GM23338 (cell line): ENCODE measurements at regions not wholly inside any gene's neighbourhood (a gene's known extent, or its start where the extent isn't known, plus 50 kb on each side); places are given as distances from the start of the nearest gene placed in this dataset.

Experiments
- CREB1 ChIP-seq: fragments of 250-450 bp; sonication (Bioruptor Pico); IDR thresholded peaks from 2 replicates; pipeline ENCODE4 v1.5.0; 2020; ENCODE audit warnings: low read depth, mild to moderate bottlenecking, moderate library complexity
- ETS1 ChIP-seq: IDR thresholded peaks from 2 replicates; pipeline ENCODE4 v1.6.1; 2016; ENCODE audit warnings: antibody characterized with exemption
- EZH2 ChIP-seq: fragments of 200-600 bp; sonication (generic); IDR thresholded peaks from one replicate; pipeline ENCODE4 v1.8.0; 2017; ENCODE audit warnings: antibody characterized with exemption, mild to moderate bottlenecking, low read depth; ENCODE audit not compliant: unreplicated experiment
- EZH2phosphoT487 ChIP-seq: fragments of 200-600 bp; sonication (generic); IDR thresholded peaks from one replicate; pipeline ENCODE4 v1.8.1; 2018; ENCODE audit warnings: antibody characterized with exemption; ENCODE audit not compliant: unreplicated experiment
- JUNB ChIP-seq: IDR thresholded peaks from one replicate; pipeline ENCODE4 v1.6.1; 2016; ENCODE audit warnings: antibody characterized with exemption; ENCODE audit not compliant: unreplicated experiment
- POLR2AphosphoS5 ChIP-seq: IDR thresholded peaks from 2 replicates; pipeline ENCODE4 v1.6.1; 2016; ENCODE audit warnings: antibody characterized with exemption, low read depth
- STAT1 ChIP-seq: IDR thresholded peaks from one replicate; pipeline ENCODE4 v1.6.1; 2016; ENCODE audit warnings: antibody characterized with exemption; ENCODE audit not compliant: unreplicated experiment
- ZNF114 ChIP-seq: fragments of 250-450 bp; sonication (Bioruptor Pico); IDR thresholded peaks from 2 replicates; pipeline ENCODE4 v1.5.0; 2020; ENCODE audit warnings: mild to moderate bottlenecking, moderate library complexity
- ZNF331 ChIP-seq: fragments of 250-450 bp; sonication (Bioruptor Pico); IDR thresholded peaks from 2 replicates; pipeline ENCODE4 v1.5.0; 2020; ENCODE audit warnings: low read depth, mild to moderate bottlenecking, moderate library complexity
- TF ChIP-seq, protein P1 (sequence below), 2 experiments: fragments of 200-600 bp in 1 of 2; sonication (generic) in 1 of 2; conservative IDR thresholded peaks; 2 replicates each; pipeline versions ENCODE4 v1.5.1 to v1.6.1; 2016 to 2017; ENCODE audit warnings: antibody characterized with exemption in 2 of 2, low read depth in 2 of 2, mild to moderate bottlenecking in 2 of 2, moderate library complexity in 1 of 2
- TF ChIP-seq, protein P2 (sequence below): IDR thresholded peaks from one replicate; pipeline ENCODE4 v1.6.1; 2018; ENCODE audit warnings: antibody characterized with exemption; ENCODE audit not compliant: unreplicated experiment

DNA sequence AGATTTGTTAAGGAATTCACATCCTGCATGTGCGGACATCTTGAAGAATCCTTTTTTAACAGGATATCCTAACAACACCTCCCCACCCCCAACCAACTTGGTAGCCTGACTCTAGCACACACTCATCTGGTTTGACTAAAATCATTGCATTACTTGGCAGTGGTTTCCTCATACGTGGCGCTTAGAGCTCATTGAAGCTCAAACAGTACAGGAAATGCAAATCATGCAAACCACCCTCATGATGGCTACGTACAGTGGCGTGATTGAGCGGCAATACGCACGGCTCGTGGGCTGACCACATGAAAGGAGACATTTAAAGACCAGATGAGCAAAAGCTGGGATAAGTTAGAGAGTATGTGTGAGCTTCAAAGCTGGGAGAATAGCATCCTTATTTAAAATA lies 336.2 kb downstream of the ZEB2 start:
- TF ChIP-seq POLR2AphosphoS5 (no peak), CREB1 (no peak), ZNF114 (CRISPR knock-in tag) (no peak), EZH2 (no peak), EZH2phosphoT487 (no peak), ETS1 (no peak), ZNF331 (CRISPR knock-in tag) (no peak), STAT1 (no peak), JUNB (no peak)
- TF ChIP-seq, protein P1, sequence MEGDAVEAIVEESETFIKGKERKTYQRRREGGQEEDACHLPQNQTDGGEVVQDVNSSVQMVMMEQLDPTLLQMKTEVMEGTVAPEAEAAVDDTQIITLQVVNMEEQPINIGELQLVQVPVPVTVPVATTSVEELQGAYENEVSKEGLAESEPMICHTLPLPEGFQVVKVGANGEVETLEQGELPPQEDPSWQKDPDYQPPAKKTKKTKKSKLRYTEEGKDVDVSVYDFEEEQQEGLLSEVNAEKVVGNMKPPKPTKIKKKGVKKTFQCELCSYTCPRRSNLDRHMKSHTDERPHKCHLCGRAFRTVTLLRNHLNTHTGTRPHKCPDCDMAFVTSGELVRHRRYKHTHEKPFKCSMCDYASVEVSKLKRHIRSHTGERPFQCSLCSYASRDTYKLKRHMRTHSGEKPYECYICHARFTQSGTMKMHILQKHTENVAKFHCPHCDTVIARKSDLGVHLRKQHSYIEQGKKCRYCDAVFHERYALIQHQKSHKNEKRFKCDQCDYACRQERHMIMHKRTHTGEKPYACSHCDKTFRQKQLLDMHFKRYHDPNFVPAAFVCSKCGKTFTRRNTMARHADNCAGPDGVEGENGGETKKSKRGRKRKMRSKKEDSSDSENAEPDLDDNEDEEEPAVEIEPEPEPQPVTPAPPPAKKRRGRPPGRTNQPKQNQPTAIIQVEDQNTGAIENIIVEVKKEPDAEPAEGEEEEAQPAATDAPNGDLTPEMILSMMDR (conservative IDR thresholded peaks at IDR 0.05; ENCODE audit: low read depth in 2 of 2): no peak
- TF ChIP-seq, protein P2, sequence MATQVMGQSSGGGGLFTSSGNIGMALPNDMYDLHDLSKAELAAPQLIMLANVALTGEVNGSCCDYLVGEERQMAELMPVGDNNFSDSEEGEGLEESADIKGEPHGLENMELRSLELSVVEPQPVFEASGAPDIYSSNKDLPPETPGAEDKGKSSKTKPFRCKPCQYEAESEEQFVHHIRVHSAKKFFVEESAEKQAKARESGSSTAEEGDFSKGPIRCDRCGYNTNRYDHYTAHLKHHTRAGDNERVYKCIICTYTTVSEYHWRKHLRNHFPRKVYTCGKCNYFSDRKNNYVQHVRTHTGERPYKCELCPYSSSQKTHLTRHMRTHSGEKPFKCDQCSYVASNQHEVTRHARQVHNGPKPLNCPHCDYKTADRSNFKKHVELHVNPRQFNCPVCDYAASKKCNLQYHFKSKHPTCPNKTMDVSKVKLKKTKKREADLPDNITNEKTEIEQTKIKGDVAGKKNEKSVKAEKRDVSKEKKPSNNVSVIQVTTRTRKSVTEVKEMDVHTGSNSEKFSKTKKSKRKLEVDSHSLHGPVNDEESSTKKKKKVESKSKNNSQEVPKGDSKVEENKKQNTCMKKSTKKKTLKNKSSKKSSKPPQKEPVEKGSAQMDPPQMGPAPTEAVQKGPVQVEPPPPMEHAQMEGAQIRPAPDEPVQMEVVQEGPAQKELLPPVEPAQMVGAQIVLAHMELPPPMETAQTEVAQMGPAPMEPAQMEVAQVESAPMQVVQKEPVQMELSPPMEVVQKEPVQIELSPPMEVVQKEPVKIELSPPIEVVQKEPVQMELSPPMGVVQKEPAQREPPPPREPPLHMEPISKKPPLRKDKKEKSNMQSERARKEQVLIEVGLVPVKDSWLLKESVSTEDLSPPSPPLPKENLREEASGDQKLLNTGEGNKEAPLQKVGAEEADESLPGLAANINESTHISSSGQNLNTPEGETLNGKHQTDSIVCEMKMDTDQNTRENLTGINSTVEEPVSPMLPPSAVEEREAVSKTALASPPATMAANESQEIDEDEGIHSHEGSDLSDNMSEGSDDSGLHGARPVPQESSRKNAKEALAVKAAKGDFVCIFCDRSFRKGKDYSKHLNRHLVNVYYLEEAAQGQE: no peak
